OCI-M1 (cell line): ENCODE measurements at regions not wholly inside any gene's neighbourhood (a gene's known extent, or its start where the extent isn't known, plus 50 kb on each side); places are given as distances from the start of the nearest gene placed in this dataset.

Source experiments
- DNase-seq: peaks from one replicate; lab custom pipeline; 2025; lab: John Stamatoyannopoulos, UW

DNA sequence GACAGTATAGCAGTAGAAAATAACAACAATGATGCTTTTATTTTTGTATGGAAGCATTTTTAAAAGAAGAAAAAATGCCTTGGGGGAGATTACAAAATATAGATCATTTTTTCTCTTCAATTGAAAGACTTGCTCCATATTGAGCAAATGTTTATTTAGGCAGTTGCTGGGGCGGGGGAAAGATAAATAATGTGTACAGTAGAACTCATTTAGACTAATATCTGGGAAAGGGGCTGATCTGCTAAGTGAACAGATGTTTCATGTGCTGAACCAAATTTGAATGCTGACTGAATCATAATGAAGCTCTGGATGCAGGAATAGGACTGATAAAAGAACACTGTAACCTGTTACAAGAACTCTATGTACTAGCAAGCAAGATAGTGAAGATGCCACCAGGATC, 457.1 kb upstream of the TENM4 start:
- no peak for DNase-seq

DNA sequence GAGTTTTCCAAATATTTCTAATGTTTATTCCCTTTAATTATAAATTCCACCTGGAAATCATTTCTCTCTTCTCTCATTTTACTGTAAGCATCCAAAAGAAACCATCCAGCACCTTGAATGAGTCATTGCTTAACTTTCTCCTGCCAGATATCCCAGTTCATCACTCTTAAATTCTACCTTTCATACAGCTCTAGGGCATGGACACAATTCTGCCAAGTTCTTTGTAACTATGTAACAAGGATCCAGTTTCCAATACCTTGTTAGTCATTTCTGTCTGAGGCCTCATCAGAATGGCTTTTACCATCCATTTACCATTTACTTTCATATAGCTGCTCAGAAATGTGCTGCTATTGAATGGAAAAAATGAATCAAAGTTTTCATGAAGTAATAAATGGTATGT, 455.4 kb upstream of the TENM4 start:
- DNase-seq = no peak

DNA sequence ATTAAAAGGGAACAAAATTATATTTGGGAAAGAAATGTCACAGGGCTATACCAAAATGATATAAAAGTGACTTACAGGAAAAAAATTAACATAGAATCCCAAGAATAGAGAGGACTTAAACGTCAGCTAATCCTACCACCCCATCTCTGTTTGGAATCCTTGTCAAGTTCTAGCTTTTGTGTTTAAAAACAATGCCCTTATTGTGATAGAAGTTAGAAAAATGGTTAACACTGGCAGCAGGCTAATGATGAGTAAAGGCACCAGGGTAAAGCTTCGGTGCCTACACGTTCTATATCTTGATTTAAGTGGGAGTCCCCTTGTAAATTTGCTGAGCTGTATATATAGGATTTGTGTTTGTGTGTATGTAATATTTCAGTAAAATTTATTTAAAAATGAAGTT, 453.3 kb upstream of the TENM4 start:
- DNase-seq = no peak

DNA sequence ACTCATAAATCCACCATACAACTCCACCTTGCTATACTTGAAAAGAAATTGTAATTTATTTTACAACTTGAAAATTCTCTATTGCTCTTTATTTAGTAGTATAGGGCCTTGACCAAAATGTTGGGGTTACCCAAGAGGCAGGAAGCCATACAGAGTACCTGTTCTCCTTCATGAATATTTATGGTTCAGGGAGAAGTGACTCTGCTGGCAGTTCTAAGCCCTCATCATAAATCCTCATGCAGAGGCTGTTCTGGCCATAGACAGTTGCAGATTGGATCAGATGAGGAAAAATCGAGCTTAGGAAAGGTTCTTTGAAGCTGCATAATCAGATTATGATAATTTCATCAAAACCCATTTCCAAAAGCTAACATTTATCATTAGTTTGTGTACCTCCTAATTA, 449.4 kb upstream of the TENM4 start:
- no peak for DNase-seq

DNA sequence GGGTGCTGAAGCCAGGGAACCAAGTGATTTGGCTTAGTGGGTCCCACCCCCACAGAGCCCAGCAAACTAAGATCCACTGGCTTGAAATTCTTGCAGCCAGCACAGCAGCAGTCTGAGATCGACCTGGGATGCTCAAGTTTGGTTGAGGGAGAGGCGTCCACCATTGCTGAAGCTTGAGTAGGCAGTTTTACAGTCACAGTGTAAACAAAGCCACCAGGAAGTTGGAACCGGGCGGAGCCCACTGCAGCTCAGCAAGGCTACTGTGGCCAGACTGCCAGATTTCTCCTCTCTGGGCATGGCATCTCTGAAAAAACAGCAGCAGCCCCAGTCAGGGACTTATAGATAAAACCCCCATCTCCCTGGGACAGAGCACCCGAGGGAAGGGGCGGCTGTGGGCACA, 424.1 kb upstream of the TENM4 start:
- DNase-seq = no peak

DNA sequence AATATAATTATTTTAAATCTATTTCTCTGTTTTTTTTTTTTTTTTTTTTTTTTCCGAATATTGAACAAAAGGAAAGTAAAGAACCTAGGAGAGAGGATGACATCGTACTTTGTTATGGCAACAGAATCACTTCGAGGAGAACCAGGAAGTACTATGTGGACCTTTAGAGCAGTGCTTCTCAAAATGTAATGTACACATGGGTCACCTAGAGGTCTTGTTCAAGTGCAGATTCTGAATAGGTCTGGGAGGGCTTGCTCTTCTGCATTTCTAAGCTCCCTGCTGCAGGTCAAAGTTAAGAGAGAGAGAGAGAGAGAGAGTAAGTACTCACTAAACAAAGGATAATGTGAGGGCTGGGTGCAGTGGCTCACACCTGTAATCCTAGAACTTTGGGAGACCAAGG, 419.5 kb upstream of the TENM4 start:
- no peak for DNase-seq

DNA sequence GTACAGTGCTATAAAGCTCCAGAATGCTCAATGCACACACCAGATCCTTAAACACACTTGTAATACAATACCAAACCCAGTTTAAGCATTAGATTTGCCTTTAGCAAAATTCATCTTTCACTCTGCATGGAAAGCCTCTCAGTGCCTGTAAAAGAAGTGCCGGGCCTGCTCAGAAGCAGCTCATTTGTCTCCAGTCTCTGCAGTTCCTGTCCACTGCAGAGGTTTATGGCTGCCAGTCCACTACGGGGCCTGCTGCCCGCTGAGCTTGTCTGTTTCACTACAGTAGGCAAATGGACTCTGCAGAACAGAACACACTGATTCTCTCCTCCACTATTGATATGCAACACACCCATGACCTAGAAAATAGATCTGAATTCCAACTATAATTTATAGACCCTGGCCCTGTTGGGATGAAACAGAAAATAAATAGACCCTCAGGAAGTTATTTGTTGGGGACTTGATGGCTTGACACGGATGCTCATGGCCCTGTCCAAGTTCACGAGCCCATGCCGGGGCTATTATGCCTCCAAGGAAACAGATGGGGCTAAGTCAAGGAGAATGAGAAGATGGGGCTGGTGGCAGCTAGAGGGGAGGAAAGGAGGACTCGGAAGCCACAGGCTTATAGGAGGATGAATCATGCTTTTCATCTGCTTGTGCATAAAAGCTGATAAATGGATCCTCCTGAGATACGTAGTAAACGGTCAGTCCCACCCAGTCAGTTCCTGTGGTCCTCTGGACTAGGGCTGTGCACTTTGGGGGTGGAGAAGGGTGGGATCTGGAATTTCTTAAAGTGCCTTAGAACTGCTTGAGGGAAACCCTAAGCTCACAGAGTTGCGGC, 416.8 kb upstream of the TENM4 start:
- no peak for DNase-seq

DNA sequence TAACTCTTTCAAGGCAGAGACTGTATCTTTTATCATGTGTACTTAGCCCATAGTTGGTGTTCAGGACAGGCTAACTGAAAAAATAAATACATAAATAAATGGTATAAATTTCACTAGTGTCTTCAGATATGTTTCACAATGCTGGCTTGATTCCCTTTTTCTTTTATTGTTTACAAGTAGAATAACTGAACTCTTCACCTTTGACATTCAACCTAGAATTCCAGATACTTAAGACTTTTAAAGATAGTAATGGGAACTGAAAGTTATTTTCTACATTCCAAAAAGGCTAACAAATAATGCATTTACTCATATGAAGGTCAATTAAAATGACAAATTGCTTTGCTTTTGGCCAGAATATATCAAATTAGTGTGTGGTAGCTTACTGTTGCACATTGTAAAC, 411.3 kb upstream of the TENM4 start:
- no peak for DNase-seq

DNA sequence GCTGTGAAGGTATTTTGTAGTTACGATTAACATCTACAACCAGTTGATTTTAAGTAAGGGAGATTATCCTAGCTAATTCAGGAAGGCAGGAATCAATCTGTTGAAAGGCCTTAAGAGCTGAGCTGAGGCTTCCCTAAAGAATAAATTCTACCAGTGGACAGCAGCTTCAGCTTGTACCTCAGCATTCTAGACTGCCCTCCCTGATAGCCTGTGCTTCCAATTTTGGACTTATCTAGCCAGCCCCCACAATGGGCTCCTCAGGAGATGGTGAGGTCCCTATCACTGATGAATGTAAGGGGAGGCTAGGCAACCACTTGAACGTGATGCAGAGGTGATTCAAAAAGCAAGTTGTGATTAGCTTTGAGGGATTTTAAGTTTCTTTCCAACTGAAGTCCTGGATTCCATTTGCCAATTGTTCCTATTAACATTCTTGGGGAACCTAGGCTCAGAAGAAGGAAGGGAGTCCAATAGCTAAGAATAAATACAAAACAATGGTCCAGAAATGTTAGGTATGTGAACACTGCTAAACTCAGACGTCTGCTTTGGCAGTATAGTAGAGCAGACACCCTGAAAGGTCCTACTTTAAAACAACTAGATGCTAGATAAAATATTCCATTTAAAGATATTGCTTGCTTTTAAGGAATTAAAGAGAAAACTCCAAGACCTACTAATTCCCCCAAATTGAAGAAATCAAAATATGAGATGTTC, 404.3 kb upstream of the TENM4 start:
- no peak for DNase-seq

DNA sequence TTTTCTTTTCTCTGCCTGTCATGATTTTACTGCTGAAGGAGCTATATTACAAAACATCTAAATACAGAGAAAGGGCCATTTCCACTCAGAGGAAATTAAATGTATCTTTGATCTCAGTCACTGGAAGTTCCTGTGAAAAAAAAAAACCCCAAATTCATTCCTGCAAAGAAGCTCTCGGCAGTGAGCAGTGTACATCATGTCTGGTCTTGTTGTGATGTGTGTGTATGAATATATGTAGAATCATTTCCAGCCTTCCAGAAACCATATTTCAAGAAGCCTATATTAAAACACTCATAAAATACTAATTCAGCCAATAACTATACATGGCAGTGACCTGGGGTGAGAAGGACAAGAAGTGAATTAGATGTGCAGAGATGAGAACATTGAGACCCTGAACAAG, 393.2 kb upstream of the TENM4 start:
- no peak for DNase-seq

DNA sequence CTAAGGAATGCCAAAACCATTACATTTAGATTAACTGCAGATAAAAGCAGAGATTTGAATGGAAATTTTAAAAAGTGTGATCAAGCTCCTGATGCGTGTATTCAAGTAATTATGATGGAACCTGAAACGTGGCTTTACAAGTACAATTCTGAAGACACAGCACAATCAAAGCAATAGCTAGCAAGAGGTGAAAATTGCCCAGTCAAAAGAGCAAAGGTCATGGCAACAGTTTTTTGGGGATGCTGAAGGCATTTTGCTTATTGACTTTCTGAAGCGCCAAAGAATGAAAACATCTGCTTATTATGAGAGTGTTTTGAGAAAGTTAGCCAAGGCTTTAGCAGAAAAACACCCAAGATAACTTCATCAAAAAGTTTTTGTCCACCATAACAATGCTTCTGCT, 389.6 kb upstream of the TENM4 start:
- no peak for DNase-seq

DNA sequence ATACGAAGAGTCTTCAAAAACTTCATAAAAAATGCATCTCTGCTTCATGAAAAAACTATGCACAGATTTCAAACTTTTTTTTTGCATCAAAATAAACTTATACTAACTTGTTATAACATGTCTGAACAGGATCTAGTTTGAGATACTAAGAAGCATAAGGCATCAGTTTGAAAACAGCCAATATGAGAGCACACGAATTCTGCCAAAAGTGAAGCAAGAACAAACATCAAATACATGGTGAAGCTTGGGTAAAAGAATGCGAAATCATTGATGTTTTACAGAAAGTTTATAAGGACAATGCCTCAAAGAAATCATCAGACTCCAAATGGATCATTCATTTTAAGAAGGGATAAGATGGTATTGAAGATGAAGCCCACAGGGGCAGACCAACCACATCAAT, 389.1 kb upstream of the TENM4 start:
- DNase-seq = no peak

DNA sequence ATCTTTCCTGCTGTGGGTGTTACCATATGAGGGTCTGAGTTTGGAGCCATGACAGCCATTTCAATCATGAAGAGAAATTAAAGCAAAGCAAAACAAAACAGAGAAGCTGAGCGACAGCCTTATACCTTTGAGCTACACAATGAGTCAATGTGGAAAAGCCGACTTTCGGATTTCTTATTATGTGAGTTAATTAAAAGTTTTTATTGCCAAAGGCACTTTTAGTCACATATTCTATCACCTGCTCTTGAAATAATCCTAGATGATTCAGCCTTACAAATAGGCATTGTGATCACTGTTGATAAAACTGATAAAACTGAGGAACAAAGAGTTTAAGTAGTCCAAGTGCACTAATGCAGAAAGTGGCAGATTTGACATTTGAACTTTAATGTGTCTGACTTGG, 381.9 kb upstream of the TENM4 start:
- DNase-seq = no peak

DNA sequence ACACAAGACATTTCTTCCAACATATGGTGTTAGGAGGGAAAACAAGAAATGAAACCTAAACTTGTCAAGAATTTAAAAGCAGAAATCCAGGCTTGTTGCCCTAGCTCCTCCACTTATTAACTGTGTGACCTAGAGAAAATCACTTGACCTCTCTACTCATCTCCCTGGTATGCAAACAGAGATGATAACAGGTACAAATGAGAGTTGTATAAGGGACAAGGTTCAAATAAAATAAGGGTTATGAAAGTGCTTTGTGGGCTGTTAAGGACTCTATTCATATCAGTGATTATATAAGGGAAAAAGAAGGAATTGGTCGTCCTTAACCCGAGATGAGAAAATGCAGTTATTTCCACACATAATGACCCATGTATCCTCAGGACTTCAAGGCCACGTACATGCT, 372.7 kb upstream of the TENM4 start:
- DNase-seq = no peak

DNA sequence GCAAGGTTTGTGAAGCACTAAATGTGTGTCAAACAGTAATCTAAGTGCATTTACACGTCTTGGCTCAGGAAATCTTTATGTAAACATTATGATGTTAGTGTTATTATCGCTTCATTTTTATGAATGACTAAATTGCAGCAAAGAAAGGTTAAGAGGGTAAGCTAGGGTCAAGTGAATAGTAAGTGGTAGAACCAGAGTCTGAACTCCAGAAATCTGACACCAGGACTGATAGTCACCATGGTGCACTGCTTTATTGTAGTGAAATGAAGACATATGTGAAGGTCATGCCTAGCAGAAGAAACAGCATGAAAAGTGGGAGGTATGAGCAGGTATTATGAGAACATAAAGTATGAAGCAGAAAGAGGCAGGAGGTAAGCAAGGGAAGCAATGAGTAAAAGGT, 368.7 kb upstream of the TENM4 start:
- no peak for DNase-seq

DNA sequence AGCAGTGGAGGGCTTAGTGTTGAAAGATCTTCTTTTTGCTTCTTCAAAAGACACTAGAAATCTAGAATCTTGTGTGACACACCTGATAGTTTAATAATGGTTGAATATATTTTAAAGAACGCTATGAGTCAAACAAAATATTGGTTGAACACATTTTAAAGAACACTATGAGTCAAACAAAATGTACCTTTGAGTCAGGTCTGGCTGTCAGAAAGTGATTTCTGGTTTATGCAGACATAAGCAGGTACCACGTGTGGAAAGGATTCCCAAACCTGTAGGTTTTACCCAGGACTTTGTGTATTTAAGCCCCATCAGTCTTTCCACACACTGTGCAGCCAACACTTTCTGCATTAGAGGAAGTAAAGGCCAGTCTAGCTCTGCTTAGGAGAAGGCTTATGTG, 366.7 kb upstream of the TENM4 start:
- no peak for DNase-seq

DNA sequence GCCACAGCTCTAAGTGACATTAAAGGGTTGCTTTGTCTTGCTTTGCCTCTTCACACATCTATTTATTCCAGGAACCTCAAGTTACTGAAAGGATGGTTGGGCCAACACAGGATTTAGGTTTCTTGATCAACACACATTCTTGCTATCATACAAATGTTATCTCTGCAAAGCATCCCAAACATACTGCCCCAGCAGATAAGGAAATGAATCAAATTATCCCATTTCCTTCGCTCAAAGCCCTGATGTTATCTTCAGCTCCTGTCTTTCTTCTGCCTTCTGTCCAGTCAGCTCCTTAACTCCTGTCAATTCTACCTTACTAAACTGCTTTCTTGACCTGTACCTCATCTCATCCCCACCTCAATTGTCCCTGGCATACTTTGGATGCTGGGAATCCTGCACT, 355.9 kb upstream of the TENM4 start:
- DNase-seq = no peak

DNA sequence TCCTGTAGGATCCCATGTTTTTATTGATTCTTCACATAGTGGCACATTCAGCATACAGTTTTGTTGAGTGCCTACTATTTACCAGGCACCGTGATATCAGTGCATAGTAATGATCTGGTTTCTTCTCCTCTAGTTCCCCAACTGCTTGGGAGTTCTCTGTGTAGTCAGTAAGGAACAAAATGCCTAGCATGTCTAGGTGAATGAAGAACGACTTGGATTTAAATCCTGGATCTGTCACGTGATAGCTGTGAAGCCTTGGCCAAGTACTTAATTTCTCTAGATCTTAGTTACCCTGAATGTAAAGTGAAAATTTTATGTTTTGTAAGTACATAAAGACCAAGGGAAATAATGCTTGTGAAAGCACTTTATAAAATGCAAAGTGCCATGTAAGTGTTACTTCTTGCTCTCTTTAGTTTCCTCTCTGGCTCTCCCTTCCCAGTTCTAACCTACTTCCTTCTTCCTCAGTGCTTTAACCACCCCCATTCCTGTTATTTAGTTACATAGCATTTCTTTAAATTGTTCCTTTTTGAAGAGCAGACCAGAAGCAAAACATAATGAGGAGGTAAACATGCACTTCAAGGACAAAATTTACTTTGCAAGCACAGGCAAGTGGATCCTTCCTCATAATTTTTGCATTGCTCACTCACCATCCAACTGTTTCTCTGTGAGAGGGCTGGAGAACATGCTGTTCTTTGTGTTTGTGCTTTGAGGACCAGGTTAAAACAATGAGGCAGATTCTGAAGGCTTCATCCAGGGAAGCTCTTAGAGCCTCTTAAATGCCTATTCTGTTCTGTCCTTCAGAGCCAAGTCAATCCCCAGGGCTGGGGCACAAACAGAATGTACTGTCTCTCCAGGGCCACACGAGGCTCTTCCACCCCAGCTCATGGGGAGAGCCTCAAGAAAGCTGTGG, 353.9 kb upstream of the TENM4 start:
- DNase-seq = peak; percentile 35

DNA sequence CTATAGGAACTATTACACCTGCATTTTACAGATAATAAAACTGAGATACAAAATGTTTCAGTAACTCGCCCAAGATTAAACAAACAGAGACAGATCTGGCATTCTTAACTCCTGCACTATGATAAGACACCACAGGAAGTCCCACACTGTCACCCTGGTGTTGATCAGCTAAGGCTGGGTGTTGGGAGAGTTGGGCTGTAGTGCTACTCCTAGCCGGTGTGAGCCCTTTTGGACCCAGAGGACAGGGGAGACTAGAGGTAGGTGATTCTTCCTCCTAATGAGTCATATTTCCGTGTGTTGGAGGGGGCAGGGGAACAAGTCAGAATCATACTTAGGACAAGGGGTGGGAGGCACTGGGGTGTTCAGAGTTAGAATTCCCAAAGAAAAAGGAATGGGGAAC, 353.2 kb upstream of the TENM4 start:
- peak; percentile 57 for DNase-seq

DNA sequence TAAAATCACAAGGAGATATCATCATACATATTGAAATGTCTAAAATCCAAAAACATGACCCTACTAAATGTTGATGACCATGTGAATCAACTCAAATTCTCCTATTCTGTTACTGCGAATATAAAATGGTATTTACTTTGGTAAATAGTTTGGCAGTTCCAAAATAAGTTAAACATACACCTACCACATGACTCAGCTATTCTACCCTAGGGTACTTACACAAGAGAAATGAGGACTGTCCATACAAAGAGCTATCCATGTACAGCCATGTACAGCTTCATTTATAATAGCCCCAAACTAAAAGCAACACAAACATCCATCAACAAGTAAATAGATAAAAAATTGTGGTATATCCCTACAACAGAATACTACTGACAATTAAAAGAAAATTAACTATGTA, 346.1 kb upstream of the TENM4 start:
- no peak for DNase-seq

DNA sequence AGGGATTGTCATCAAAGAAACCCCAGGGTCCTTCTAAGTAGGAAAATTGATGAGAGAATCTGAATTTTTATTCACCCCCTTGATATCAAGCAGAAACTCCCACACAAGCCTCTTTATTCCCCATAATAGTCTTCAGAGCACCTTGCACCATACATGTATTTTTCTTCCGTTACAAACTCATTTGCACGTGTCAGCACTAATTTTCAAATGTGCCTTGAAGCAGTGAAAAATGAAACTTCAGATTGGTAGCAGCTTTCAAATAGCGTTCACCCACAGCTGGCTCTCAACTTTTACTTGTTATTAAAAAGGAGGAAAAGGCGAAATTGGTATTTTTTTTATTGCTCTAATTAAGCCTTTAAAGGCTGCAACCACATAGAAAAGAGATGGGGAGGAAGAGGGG, 343.0 kb upstream of the TENM4 start:
- no peak for DNase-seq

DNA sequence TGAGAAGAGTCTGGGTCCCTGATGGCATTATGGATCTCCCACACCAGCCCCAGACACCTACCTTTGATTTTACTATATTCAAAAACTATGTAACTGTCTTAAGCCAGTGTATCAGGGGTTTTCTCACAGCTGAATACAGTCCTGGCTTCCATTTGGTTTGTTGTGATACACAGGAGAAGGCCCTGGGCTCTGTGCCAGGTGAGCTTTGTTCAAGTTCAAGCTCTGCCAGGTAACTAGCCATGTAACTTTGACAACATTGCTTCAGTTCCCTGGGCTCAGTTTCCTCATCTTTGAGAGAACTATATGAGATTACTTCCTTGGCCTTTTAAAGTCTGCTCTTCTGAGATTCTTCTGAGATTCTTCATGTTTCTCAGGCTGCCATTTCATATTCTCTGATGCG, 327.5 kb upstream of the TENM4 start:
- DNase-seq = no peak
